Hepatocyte (in vitro differentiated cells): ENCODE measurements at regions not wholly inside any gene's neighbourhood (a gene's known extent, or its start where the extent isn't known, plus 50 kb on each side); places are given as distances from the start of the nearest gene placed in this dataset.

ENCODE experiments used
- CTCF ChIP-seq: fragments of 200-600 bp; sonication (generic); IDR thresholded peaks from 2 replicates; pipeline ENCODE4 v1.5.1; 2016; ENCODE audit warnings: antibody characterized with exemption, mild to moderate bottlenecking; ENCODE audit not compliant: poor library complexity
- EZH2 ChIP-seq: fragments of 200-600 bp; sonication (generic); IDR thresholded peaks from 2 replicates; pipeline ENCODE4 v1.6.1; 2016; ENCODE audit warnings: antibody characterized with exemption, mild to moderate bottlenecking, borderline replicate concordance
- EZH2phosphoT487 ChIP-seq: fragments of 200-600 bp; sonication (generic); IDR thresholded peaks from one replicate; pipeline ENCODE4 v1.6.1; 2018; ENCODE audit warnings: antibody characterized with exemption, mild to moderate bottlenecking, low read depth, moderate library complexity; ENCODE audit not compliant: unreplicated experiment, severe bottlenecking

GRCh38 chr11:92286709-92287108, 62.1 kb downstream of the FAT3 start:
- TF ChIP-seq CTCF: no peak
- TF ChIP-seq EZH2phosphoT487: no peak
- TF ChIP-seq EZH2: no peak
